PC-3 (cell line): ENCODE measurements at regions not wholly inside any gene's neighbourhood (a gene's known extent, or its start where the extent isn't known, plus 50 kb on each side); places are given as distances from the start of the nearest gene placed in this dataset.

ENCODE experiments used
- CTCF ChIP-seq: fragments of 300-600 bp; sonication (generic); conservative IDR thresholded peaks from 2 replicates; pipeline ENCODE4 v1.5.1; 2017; ENCODE audit warnings: antibody characterized with exemption, low read depth, mild to moderate bottlenecking, low read length
- EZH2 ChIP-seq: fragments of 300-600 bp; sonication (generic); IDR thresholded peaks from one replicate; pipeline ENCODE4 v1.6.1; 2017; ENCODE audit warnings: antibody characterized with exemption, mild to moderate bottlenecking, low read length; ENCODE audit not compliant: unreplicated experiment

GRCh38 chrX:65873385-65873784 is 166.5 kb downstream of the VSIG4 start:
- no peak for TF ChIP-seq EZH2
- no peak for TF ChIP-seq CTCF
